OCI-LY1 (cell line): ENCODE measurements at regions not wholly inside any gene's neighbourhood (a gene's known extent, or its start where the extent isn't known, plus 50 kb on each side); places are given as distances from the start of the nearest gene placed in this dataset.

ENCODE experiments used
- CTCF ChIP-seq: fragments of 200-600 bp; sonication (generic), shearing (Covaris generic); IDR thresholded peaks from 2 replicates; pipeline ENCODE4 v1.5.1; 2017; ENCODE audit warnings: mild to moderate bottlenecking, antibody characterized with exemption, low read length, moderate library complexity, mixed read lengths
- EZH2 ChIP-seq: fragments of 200-600 bp; sonication (generic), shearing (Covaris generic); IDR thresholded peaks from 2 replicates; pipeline ENCODE4 v1.8.0; 2017; ENCODE audit warnings: borderline replicate concordance, mixed run types, mild to moderate bottlenecking, antibody characterized with exemption, low read length, moderate library complexity, mixed read lengths

- TF ChIP-seq CTCF (no peak), EZH2 (no peak)
Measured at GRCh38 chr4:19793831-19794230, 457.9 kb upstream of the SLIT2 start.
